ENCODE measurements at regions not wholly inside any gene's neighbourhood (a gene's known extent, or its start where the extent isn't known, plus 50 kb on each side); places are given as distances from the start of the nearest gene placed in this dataset.

DNA sequence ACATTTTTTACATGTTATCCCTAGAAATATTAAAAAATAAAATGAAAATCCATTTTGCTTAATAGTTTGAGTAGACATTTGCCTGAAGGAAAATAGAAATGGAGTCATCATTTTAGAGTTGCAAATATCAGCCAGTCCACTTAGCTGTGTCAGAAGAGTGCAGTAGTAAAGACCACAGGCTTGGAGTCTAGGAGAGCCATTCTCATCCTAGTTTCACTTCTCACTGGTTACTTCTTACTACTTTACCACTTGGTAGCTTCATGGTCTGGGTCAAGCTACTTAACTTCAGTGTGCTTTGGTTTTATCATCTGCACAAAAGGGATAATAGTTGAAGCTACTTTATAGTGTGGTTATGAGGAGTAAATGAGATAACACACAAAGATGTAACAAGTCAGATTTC is 286.5 kb upstream of the NBEA start:
- no peak for TF ChIP-seq POLR2A (IDR thresholded peaks at IDR 0.05)
- TF ChIP-seq, protein P1, sequence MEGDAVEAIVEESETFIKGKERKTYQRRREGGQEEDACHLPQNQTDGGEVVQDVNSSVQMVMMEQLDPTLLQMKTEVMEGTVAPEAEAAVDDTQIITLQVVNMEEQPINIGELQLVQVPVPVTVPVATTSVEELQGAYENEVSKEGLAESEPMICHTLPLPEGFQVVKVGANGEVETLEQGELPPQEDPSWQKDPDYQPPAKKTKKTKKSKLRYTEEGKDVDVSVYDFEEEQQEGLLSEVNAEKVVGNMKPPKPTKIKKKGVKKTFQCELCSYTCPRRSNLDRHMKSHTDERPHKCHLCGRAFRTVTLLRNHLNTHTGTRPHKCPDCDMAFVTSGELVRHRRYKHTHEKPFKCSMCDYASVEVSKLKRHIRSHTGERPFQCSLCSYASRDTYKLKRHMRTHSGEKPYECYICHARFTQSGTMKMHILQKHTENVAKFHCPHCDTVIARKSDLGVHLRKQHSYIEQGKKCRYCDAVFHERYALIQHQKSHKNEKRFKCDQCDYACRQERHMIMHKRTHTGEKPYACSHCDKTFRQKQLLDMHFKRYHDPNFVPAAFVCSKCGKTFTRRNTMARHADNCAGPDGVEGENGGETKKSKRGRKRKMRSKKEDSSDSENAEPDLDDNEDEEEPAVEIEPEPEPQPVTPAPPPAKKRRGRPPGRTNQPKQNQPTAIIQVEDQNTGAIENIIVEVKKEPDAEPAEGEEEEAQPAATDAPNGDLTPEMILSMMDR (IDR thresholded peaks at IDR 0.05), result no peak
- no peak for TF ChIP-seq POLR2AphosphoS5 (IDR thresholded peaks at IDR 0.05)

All from gastroesophageal sphincter (tissue), 3 donors.